Globus pallidus (tissue), 1 donor: ENCODE measurements at regions not wholly inside any gene's neighbourhood (a gene's known extent, or its start where the extent isn't known, plus 50 kb on each side); places are given as distances from the start of the nearest gene placed in this dataset.
"Not testable (repeated sequence)": the region's sequence is repeated elsewhere in the genome, so short reads cannot be mapped to it uniquely, and the experiment has no call there.

Experiments used
- DNase-seq: peaks from one replicate; pipeline ENCODE4 v3.0.0-alpha.2; 2015; ENCODE audit warnings: low spot score

GRCh38 chr14:76264384-76264783 is 111.6 kb upstream of the ESRRB start:
- DNase-seq: no peak

GRCh38 chr14:76267322-76268046 is 108.5 kb upstream of the ESRRB start:
- peak; percentile 46 for DNase-seq

- no peak for DNase-seq
Observed at GRCh38 chr14:76268047-76268431, 107.9 kb upstream of the ESRRB start.

- DNase-seq: no peak
Observed at GRCh38 chr14:76268700-76269099, 107.2 kb upstream of the ESRRB start.

GRCh38 chr14:76271041-76271755 is 104.7 kb upstream of the ESRRB start:
- no peak for DNase-seq

GRCh38 chr14:76272349-76272748 is 103.6 kb upstream of the ESRRB start:
- DNase-seq: no peak

- no peak for DNase-seq
Observed at GRCh38 chr14:76272774-76273173, 103.2 kb upstream of the ESRRB start.

GRCh38 chr14:76273346-76273745 is 102.6 kb upstream of the ESRRB start:
- no peak for DNase-seq

- DNase-seq: no peak
Observed at GRCh38 chr14:76274324-76274723, 101.6 kb upstream of the ESRRB start.

- DNase-seq: no peak
Observed at GRCh38 chr14:76277586-76278130, 98.3 kb upstream of the ESRRB start.

- no peak for DNase-seq
Observed at GRCh38 chr14:76280221-76280620, 95.7 kb upstream of the ESRRB start.

GRCh38 chr14:76282581-76282980 is 93.4 kb upstream of the ESRRB start:
- no peak for DNase-seq

- no peak for DNase-seq
Observed at GRCh38 chr14:76287063-76287462, 88.9 kb upstream of the ESRRB start.

- DNase-seq: no peak
Observed at GRCh38 chr14:76289276-76289675, 86.7 kb upstream of the ESRRB start.

GRCh38 chr14:76292561-76292960 is 83.4 kb upstream of the ESRRB start:
- no peak for DNase-seq

GRCh38 chr14:76293221-76293620 is 82.7 kb upstream of the ESRRB start:
- no peak for DNase-seq

- DNase-seq: no peak
Observed at GRCh38 chr14:76293923-76294322, 82.0 kb upstream of the ESRRB start.

GRCh38 chr14:76294876-76295275 is 81.1 kb upstream of the ESRRB start:
- no peak for DNase-seq

- no peak for DNase-seq
Observed at GRCh38 chr14:76298896-76299295, 77.0 kb upstream of the ESRRB start.

GRCh38 chr14:76303188-76303587 is 72.7 kb upstream of the ESRRB start:
- not testable (repeated sequence) for DNase-seq

GRCh38 chr14:76304536-76305267 is 71.2 kb upstream of the ESRRB start:
- no peak for DNase-seq

GRCh38 chr14:76305268-76305826 is 70.6 kb upstream of the ESRRB start:
- no peak for DNase-seq
